ENCODE measurements at regions not wholly inside any gene's neighbourhood (a gene's known extent, or its start where the extent isn't known, plus 50 kb on each side); places are given as distances from the start of the nearest gene placed in this dataset.

DNA sequence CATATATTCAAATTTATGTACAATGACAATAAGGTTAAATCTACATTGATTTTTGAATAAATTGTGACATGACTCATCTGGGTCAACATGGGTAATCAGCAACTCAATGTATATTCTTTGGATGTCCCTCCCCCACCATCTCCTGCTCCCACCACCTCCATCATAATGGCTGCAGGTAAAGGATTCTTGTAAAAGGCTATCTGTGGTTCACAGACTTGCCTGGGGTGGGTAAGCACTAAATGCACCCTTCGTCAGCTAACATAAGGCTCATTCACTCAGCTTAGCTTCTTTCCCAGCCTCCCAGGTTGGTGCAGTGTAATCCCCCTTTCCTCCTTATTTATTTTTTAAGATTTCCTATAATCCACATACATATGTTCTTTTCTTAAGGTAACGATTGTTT, 355.7 kb upstream of the DPYD start:
- TF ChIP-seq POLR2A (IDR thresholded peaks at IDR 0.05; ENCODE audit: low read depth, low read length) (no peak), POLR2AphosphoS5 (IDR thresholded peaks at IDR 0.05; ENCODE audit: low read depth, low read length) (no peak), TAF1 (IDR thresholded peaks at IDR 0.05; ENCODE audit: low read depth, low read length) (no peak)

All from GM12891 (cell line).